Endothelial cell of hepatic sinusoid (primary cell): ENCODE measurements at regions not wholly inside any gene's neighbourhood (a gene's known extent, or its start where the extent isn't known, plus 50 kb on each side); places are given as distances from the start of the nearest gene placed in this dataset.
"Not testable (repeated sequence)": the region's sequence is repeated elsewhere in the genome, so short reads cannot be mapped to it uniquely, and the experiment has no call there.

Experiments used
- in situ Hi-C: cut with HindIII; loops from 2 replicates; pipeline ENCODE4 v1.10.0; 2017; ENCODE audit warnings: low sequenced_read_pairs

DNA sequence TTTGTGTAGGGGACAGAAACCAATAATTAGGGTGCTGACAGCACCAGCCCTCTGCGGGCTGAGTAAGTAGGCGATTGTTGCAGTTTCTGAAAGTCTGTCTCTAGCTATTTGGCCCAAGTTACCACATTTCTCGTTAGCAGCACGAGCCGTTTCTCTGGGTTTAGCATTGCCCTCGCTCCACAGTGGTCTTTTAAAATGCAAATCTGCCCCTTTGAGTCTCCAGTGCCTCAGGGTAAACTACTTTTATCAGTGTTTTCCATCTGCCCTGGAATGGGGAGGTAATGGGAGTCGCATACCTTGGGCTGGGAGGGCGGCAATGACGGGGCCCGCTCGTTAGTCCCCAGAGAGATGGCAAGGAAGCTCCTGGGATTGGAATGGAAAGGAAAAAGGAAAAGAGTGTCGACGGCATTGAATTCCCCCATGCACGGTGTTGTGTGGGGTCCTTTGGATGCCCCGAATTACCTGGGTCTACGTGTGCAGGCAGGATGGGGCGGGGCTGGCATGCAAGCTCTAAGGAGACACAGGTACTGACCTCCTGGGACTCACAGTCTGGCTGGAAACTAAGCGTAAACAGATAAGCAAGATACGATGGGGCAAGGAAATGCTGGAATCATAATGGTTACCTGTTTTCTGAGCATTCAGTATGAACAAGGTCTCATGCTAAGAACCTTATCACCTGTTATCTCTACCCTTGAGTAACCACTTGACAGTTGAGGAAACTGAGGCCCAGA lies 131.8 kb upstream of the MAP1LC3B2 start:
- in situ Hi-C loops = no loop called here

DNA sequence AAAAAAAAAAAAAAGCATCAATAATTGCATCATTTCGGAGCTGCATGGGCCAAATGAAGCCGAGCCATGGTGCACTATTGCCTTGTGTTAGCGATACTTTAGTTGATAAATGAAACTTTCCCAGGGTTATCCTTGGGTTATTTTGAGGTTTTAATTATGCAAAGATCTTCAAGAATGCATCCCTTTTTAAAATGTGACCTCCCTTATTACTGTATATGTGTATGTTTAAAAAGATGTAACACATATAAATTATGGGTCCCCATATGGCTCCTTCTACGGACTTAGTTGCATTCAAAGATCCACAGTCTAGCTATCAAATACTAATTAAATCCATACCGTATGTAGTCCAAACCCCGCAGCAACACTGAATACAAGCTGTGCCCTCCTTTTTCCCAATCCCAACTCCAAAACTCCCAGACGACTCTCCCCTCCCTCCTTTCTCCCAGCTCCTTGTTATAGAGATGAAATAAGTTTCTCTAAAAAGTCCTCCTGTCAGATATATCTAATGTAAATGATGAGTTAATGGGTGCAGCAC lies 129.3 kb upstream of the MAP1LC3B2 start:
- in situ Hi-C loops = no loop called here

GRCh38 chr12:116430911-116431565 lies 128.1 kb upstream of the MAP1LC3B2 start:
- in situ Hi-C loops = no loop called here

GRCh38 chr12:116431677-116432300 lies 127.4 kb upstream of the MAP1LC3B2 start:
- in situ Hi-C loops = no loop called here

DNA sequence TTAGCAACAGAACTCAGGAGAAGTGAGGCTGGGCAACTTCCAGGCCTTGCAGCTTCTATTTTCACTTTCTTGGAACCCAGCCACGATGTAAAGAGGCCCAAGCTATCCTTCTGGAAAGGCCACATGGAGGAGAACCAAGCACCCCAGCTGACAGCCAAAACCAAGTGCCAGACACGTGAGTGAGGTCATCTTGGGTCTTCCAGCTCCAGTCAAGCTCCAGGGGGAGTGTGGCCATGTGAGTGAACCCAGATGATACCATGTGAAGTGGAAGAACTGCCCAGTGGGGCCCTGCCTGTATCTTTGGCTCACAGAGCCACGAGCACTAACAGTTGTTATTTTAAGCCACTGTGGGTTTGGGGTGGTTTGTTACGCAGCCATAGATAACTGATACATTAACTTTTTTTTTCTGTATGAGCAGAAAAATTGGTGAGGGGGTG lies 126.8 kb upstream of the MAP1LC3B2 start:
- in situ Hi-C loops = no loop called here

DNA sequence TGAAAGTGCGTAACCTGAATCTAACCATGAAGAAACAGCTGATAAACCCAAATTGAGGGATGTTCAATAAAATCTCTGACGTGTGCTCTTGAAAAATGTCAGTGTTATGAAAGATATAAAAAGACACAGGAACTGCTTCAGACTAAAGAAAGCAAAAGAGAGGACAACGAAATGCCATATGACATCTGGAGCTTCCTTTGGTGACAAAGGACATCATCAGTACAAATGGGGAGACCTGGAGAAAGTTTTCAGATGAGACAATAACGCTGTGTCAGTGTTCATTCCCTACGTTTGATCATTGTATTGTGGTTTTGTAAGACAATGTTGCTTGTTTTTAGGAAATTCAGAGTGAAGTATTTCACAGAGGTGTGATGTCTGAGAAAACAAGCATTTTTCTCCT lies 125.9 kb upstream of the MAP1LC3B2 start:
- in situ Hi-C loops = no loop called here

GRCh38 chr12:116434155-116435011 lies 124.8 kb upstream of the MAP1LC3B2 start:
- in situ Hi-C loops = no loop called here

GRCh38 chr12:116435984-116436383 lies 123.2 kb upstream of the MAP1LC3B2 start:
- in situ Hi-C loops = no loop called here

DNA sequence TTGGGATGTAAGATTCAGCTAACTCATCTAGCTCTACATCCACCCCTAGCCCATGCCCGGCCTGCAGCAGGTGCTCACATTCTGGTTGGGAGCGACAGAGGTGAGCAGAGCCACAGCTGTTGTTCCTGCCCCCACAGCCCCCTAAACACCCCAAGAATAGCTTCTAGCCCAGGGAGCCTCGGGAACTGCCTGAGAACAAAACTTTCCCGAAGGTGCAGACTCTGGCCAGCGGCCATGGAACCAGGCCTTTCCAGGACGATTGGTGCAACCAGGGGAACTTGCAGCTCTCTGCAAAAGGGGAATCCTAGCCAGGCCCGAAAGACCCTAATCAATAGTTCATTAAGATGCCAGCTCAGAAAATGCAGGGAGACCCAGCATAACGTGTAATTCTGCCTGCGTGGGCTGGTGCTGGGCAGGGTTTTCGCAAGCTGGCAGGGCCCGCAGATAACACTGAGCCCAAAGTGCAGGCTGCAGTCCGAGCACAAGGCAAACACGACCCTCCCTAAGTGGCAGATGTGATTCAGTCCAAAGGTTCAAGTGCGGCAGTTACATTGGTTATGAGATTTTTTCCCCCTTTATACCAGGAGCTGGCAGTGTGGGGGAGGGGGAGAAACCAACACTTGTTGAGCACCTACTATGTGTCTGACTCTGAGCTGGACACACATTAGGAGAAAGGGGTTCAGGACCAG lies 122.5 kb upstream of the MAP1LC3B2 start:
- in situ Hi-C loops = no loop called here

- in situ Hi-C loops = no loop called here
Measured at GRCh38 chr12:116441292-116441691, 117.9 kb upstream of the MAP1LC3B2 start.

GRCh38 chr12:116442304-116442703 lies 116.9 kb upstream of the MAP1LC3B2 start:
- in situ Hi-C loops = no loop called here

- in situ Hi-C loops = no loop called here
Measured at GRCh38 chr12:116442946-116443345, 116.2 kb upstream of the MAP1LC3B2 start.

- in situ Hi-C loops = no loop called here
Measured at GRCh38 chr12:116443821-116444589, 115.2 kb upstream of the MAP1LC3B2 start.

GRCh38 chr12:116444590-116444943 lies 114.6 kb upstream of the MAP1LC3B2 start:
- in situ Hi-C loops = no loop called here

GRCh38 chr12:116448165-116448739 lies 110.9 kb upstream of the MAP1LC3B2 start:
- in situ Hi-C loops = no loop called here

DNA sequence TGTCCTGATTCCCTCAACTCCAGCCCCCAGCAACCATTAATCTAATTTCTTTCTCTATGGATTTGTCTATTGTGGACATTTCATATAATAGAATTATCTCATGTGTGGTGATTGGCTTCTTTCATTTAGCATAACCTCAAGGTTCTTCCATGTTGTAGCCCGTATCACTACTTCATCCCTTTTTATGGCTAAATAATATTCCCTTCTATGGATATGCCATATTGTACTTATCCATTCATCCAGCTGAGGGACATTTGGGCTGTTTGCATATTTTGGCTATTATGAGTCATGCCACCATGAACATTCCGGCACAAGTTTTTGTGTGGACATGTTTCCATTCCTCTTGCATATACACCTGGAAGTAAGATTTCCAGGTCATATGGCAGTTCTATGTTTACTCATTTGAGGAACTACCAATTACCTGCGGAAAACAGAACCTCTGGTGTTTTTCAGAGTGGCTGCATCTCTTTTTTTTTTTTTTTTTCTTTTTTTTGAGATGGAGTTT lies 108.7 kb upstream of the MAP1LC3B2 start:
- in situ Hi-C loops = no loop called here

- in situ Hi-C loops = not testable (repeated sequence)
Measured at GRCh38 chr12:116452975-116453374, 106.2 kb upstream of the MAP1LC3B2 start.

- in situ Hi-C loops = no loop called here
Measured at GRCh38 chr12:116453631-116454030, 105.5 kb upstream of the MAP1LC3B2 start.

DNA sequence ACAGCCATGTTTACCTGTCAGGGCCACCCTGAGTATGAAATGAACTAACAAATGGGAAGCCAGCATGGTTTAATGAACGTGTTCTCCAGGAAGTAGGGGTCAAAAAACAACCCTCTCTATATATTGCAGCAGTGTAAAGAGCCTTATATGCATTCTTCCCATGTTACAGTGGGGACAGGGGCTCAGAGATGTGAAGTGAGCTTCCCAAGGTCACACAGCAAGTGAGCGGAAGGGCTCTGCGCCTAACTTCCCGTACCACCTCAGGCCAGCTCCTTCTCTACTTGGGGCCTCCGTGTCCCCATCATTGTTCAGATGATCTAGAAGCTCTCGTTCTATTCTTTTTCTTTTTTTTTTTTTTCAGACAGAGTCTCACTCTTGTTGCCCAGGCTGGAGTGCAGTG lies 105.1 kb upstream of the MAP1LC3B2 start:
- in situ Hi-C loops = no loop called here
